ENCODE measurements at regions not wholly inside any gene's neighbourhood (a gene's known extent, or its start where the extent isn't known, plus 50 kb on each side); places are given as distances from the start of the nearest gene placed in this dataset.
"Not testable (repeated sequence)": the region's sequence is repeated elsewhere in the genome, so short reads cannot be mapped to it uniquely, and the experiment has no call there.

DNA sequence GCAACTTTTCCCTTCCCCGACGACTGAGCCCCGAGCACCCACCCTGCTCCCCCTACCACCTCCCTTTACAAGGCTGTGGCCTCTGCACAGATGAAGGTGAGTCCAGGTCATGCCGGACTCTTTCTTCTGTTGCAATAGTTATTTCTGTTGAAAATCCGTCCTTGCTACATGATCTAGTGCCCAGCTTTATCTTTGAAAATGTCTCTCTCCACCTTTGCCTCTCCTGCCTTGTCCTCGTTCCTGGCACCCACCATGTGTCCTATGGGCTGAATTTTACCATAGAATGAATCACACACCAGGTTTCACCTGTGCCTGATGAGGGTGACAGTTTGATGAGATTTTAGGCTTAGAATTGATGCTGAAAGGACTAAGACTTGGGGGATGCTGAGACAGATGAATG, 92.9 kb downstream of the TMEM121 start:
- not testable (repeated sequence) for TF ChIP-seq EZH2 (IDR thresholded peaks at IDR 0.05; ENCODE audit: low read length, missing control alignments)
- TF ChIP-seq, protein P1, sequence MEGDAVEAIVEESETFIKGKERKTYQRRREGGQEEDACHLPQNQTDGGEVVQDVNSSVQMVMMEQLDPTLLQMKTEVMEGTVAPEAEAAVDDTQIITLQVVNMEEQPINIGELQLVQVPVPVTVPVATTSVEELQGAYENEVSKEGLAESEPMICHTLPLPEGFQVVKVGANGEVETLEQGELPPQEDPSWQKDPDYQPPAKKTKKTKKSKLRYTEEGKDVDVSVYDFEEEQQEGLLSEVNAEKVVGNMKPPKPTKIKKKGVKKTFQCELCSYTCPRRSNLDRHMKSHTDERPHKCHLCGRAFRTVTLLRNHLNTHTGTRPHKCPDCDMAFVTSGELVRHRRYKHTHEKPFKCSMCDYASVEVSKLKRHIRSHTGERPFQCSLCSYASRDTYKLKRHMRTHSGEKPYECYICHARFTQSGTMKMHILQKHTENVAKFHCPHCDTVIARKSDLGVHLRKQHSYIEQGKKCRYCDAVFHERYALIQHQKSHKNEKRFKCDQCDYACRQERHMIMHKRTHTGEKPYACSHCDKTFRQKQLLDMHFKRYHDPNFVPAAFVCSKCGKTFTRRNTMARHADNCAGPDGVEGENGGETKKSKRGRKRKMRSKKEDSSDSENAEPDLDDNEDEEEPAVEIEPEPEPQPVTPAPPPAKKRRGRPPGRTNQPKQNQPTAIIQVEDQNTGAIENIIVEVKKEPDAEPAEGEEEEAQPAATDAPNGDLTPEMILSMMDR (conservative IDR thresholded peaks at IDR 0.05 in 1 of 2, IDR thresholded peaks at IDR 0.05 in 1 of 2; ENCODE audit: low read depth in 1 of 2, low read length in 2 of 2), result not testable (repeated sequence)
